Choroid plexus epithelial cell (primary cell): ENCODE measurements at regions not wholly inside any gene's neighbourhood (a gene's known extent, or its start where the extent isn't known, plus 50 kb on each side); places are given as distances from the start of the nearest gene placed in this dataset.

Experiments
- DNase-seq: peaks from one replicate; pipeline ENCODE4 v3.0.0-alpha.2; 2010; ENCODE audit warnings: low read depth
- H3K4me3 ChIP-seq: 2 replicates; pipeline ENCODE4 v1.5.1; 2011; ENCODE audit warnings: low read depth, mild to moderate bottlenecking, control low read depth, low read length, moderate library complexity
- TF ChIP-seq, protein P1 (sequence below): conservative IDR thresholded peaks from 2 replicates; pipeline ENCODE4 v1.5.1; 2011; ENCODE audit warnings: low read depth, mild to moderate bottlenecking, control low read depth, inconsistent platforms, low read length, moderate library complexity

- DNase-seq = peak; percentile 14
- no peak overlapping the region for H3K4me3 ChIP-seq
- TF ChIP-seq, protein P1, sequence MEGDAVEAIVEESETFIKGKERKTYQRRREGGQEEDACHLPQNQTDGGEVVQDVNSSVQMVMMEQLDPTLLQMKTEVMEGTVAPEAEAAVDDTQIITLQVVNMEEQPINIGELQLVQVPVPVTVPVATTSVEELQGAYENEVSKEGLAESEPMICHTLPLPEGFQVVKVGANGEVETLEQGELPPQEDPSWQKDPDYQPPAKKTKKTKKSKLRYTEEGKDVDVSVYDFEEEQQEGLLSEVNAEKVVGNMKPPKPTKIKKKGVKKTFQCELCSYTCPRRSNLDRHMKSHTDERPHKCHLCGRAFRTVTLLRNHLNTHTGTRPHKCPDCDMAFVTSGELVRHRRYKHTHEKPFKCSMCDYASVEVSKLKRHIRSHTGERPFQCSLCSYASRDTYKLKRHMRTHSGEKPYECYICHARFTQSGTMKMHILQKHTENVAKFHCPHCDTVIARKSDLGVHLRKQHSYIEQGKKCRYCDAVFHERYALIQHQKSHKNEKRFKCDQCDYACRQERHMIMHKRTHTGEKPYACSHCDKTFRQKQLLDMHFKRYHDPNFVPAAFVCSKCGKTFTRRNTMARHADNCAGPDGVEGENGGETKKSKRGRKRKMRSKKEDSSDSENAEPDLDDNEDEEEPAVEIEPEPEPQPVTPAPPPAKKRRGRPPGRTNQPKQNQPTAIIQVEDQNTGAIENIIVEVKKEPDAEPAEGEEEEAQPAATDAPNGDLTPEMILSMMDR = no peak
These were observed 374.7 kb downstream of the COL11A1 start for GRCh38 chr1:102733491-102734236.

DNA sequence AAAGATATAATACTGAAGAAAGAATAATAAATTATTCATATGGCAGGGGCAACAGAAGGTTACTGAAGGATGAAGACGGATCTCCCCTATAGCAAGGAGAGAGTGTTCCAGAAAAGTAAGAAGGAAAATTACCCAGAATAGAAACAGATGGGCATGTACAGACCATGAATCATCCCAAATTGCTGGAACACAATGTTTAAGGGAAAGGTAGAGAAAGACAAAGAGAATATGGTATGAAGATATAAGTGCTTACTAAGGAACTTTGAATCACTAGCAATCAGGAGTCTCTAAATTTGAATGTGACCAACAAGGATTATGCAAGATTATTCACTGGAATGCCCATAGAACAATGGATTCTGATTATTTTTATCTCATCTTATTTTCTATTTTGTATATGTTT, 375.4 kb downstream of the COL11A1 start:
- peak; percentile 42 for DNase-seq
- TF ChIP-seq, protein P1 = no peak
- H3K4me3 ChIP-seq = no peak overlapping the region

GRCh38 chr1:102726417-102726816, 381.9 kb downstream of the COL11A1 start:
- TF ChIP-seq, protein P1 = no peak
- no peak overlapping the region for H3K4me3 ChIP-seq
- DNase-seq = no peak

- no peak overlapping the region for H3K4me3 ChIP-seq
- DNase-seq = no peak
- TF ChIP-seq, protein P1 = no peak
These were observed 383.6 kb downstream of the COL11A1 start for GRCh38 chr1:102724741-102725140.

DNA sequence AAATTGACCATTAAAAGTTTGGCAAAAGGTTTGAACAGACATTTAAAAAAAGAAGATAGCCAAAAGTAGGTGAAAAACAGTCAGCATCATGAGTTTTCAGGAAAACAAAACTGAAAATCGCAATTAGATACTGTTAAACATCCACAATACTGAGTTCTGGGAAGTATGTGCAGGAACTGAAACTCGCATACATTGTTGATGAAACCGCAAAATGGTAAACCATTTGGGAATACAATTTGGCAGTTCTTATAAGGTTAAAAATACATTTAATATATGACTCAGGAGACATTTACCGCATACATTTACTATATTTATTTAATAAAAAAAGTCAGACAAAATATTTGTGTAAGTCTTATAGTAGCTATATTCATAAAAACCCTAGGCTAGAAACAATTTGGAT, 393.2 kb downstream of the COL11A1 start:
- DNase-seq = no peak
- TF ChIP-seq, protein P1 = no peak
- H3K4me3 ChIP-seq = no peak overlapping the region

GRCh38 chr1:102699524-102699923, 408.8 kb downstream of the COL11A1 start:
- no peak for DNase-seq
- TF ChIP-seq, protein P1 = no peak

GRCh38 chr1:102693345-102693744, 415.0 kb downstream of the COL11A1 start:
- no peak overlapping the region for H3K4me3 ChIP-seq
- no peak for DNase-seq
- TF ChIP-seq, protein P1 = no peak

More at GRCh38 chr1:102699524-102699923, 408.8 kb downstream of the COL11A1 start:
- H3K4me3 ChIP-seq = no peak overlapping the region
